WTC11 (cell line): ENCODE measurements at regions not wholly inside any gene's neighbourhood (a gene's known extent, or its start where the extent isn't known, plus 50 kb on each side); places are given as distances from the start of the nearest gene placed in this dataset.

Experiments used
- ATAC-seq: fragments of 200-7000 bp; cut with Tn5 transposase; 2 replicates; pipeline ENCODE4 v1.10.0; 2021; ENCODE audit warnings: mild to moderate bottlenecking, moderate library complexity
- CTCF ChIA-PET: fragments of 300-600 bp; sonication (Branson Sonifier 250); formaldehyde crosslinking; loops from one replicate; lab custom pipeline; 2021; ENCODE audit warnings: antibody characterized with exemption; lab: Charles Lee
- POLR2A ChIA-PET: fragments of 350-600 bp; sonication (Branson Sonifier 250); formaldehyde crosslinking; loops from one replicate; lab custom pipeline; 2021; ENCODE audit warnings: antibody characterized with exemption; lab: Charles Lee
- DNase-seq: peaks from one replicate; pipeline ENCODE4 v3.0.0; 2021; ENCODE audit warnings: low spot score
- H3K27ac Mint-ChIP-seq: 2 replicates; pipeline ENCODE4 v1.8.0; 2021; ENCODE audit warnings: mixed read lengths
- H3K27me3 Mint-ChIP-seq: 2 replicates; pipeline ENCODE4 v1.8.0; 2021; ENCODE audit warnings: low read depth, mild to moderate bottlenecking, moderate library complexity, mixed read lengths
- H3K36me3 Mint-ChIP-seq: 2 replicates; pipeline ENCODE4 v1.8.0; 2021; ENCODE audit warnings: mixed read lengths
- H3K4me1 Mint-ChIP-seq: 2 replicates; pipeline ENCODE4 v1.8.0; 2022; ENCODE audit warnings: mixed read lengths
- H3K4me3 Mint-ChIP-seq: 2 replicates; pipeline ENCODE4 v1.8.0; 2021; ENCODE audit warnings: mild to moderate bottlenecking, moderate library complexity, mixed read lengths
- H3K9me3 Mint-ChIP-seq: 2 replicates; pipeline ENCODE4 v1.8.0; 2021; ENCODE audit warnings: mixed read lengths
- ATF1 ChIP-seq: sonication (generic); formaldehyde crosslinking; IDR thresholded peaks from 2 replicates; pipeline ENCODE4 v1.8.1; 2023; ENCODE audit warnings: mild to moderate bottlenecking, moderate library complexity, missing genetic modification reagents
- CREM ChIP-seq: sonication (generic); formaldehyde crosslinking; IDR thresholded peaks from 2 replicates; pipeline ENCODE4 v1.8.1; 2022; ENCODE audit warnings: mild to moderate bottlenecking, missing genetic modification reagents, moderate library complexity
- EMX1 ChIP-seq: fragments of 250-450 bp; sonication (Bioruptor Pico); IDR thresholded peaks from 2 replicates; pipeline ENCODE4 v1.8.0; 2021; ENCODE audit warnings: mild to moderate bottlenecking
- ESRRA ChIP-seq: sonication (generic); formaldehyde crosslinking; IDR thresholded peaks from 2 replicates; pipeline ENCODE4 v1.8.1; 2022; ENCODE audit warnings: mild to moderate bottlenecking, missing genetic modification reagents, borderline replicate concordance
- MXD4 ChIP-seq: fragments of 250-450 bp; sonication (Bioruptor Pico); IDR thresholded peaks from 2 replicates; pipeline ENCODE4 v1.8.0; 2021; ENCODE audit warnings: mild to moderate bottlenecking, moderate library complexity, borderline replicate concordance
- NFYB ChIP-seq: sonication (generic); formaldehyde crosslinking; conservative IDR thresholded peaks from 2 replicates; pipeline ENCODE4 v1.8.0; 2022; ENCODE audit warnings: low read depth, missing genetic modification reagents
- OVOL2 ChIP-seq: fragments of 250-450 bp; sonication (Bioruptor Pico); IDR thresholded peaks from 2 replicates; pipeline ENCODE4 v1.9.0; 2021; ENCODE audit warnings: mild to moderate bottlenecking, borderline replicate concordance
- PRRX2 ChIP-seq: fragments of 250-450 bp; sonication (Bioruptor Pico); IDR thresholded peaks from 2 replicates; pipeline ENCODE4 v1.8.0; 2021; ENCODE audit warnings: mild to moderate bottlenecking
- RORB ChIP-seq: fragments of 250-450 bp; sonication (Bioruptor Pico); IDR thresholded peaks from 2 replicates; pipeline ENCODE4 v1.9.0; 2021; ENCODE audit warnings: mild to moderate bottlenecking
- SMAD3 ChIP-seq: sonication (generic); formaldehyde crosslinking; IDR thresholded peaks from 2 replicates; pipeline ENCODE4 v1.8.0; 2022; ENCODE audit warnings: missing genetic modification reagents, mild to moderate bottlenecking, borderline replicate concordance
- ZNF232 ChIP-seq: sonication (generic); formaldehyde crosslinking; IDR thresholded peaks from 2 replicates; pipeline ENCODE4 v1.8.0; 2022; ENCODE audit warnings: mild to moderate bottlenecking, missing genetic modification reagents
- ZNF396 ChIP-seq: fragments of 250-450 bp; sonication (Bioruptor Pico); IDR thresholded peaks from 2 replicates; pipeline ENCODE4 v1.8.0; 2021; ENCODE audit warnings: mild to moderate bottlenecking, moderate library complexity, borderline replicate concordance
- TF ChIP-seq, protein P1 (sequence below): sonication (generic); formaldehyde crosslinking; IDR thresholded peaks from 2 replicates; pipeline ENCODE4 v1.8.1; 2023; ENCODE audit warnings: mild to moderate bottlenecking, moderate library complexity, missing genetic modification reagents
- TF ChIP-seq, protein P2 (sequence below): fragments of 250-450 bp; sonication (Bioruptor Pico); IDR thresholded peaks from 2 replicates; pipeline ENCODE4 v1.9.0; 2021; ENCODE audit warnings: mild to moderate bottlenecking
- TF ChIP-seq, protein P3 (sequence below): fragments of 250-450 bp; sonication (Bioruptor Pico); conservative IDR thresholded peaks from 2 replicates; pipeline ENCODE4 v1.9.0; 2021; ENCODE audit warnings: mild to moderate bottlenecking
- TF ChIP-seq, protein P4 (sequence below): sonication (generic); formaldehyde crosslinking; IDR thresholded peaks from 2 replicates; pipeline ENCODE4 v1.8.0; 2022; ENCODE audit warnings: mild to moderate bottlenecking, missing genetic modification reagents
- TF ChIP-seq, protein P5 (sequence below): sonication (generic); formaldehyde crosslinking; IDR thresholded peaks from 2 replicates; pipeline ENCODE4 v1.8.1; 2023; ENCODE audit warnings: mild to moderate bottlenecking, missing genetic modification reagents, moderate library complexity
- TF ChIP-seq, protein P6 (sequence below): sonication (generic); formaldehyde crosslinking; IDR thresholded peaks from 2 replicates; pipeline ENCODE4 v1.8.0; 2022; ENCODE audit warnings: mild to moderate bottlenecking, missing genetic modification reagents
- TF ChIP-seq, protein P7 (sequence below): sonication (generic); formaldehyde crosslinking; conservative IDR thresholded peaks from 2 replicates; pipeline ENCODE4 v1.8.1; 2022; ENCODE audit warnings: mild to moderate bottlenecking, missing genetic modification reagents
- TF ChIP-seq, protein P8 (sequence below): sonication (generic); formaldehyde crosslinking; IDR thresholded peaks from 2 replicates; pipeline ENCODE4 v1.8.1; 2023; ENCODE audit warnings: mild to moderate bottlenecking, missing genetic modification reagents

DNA sequence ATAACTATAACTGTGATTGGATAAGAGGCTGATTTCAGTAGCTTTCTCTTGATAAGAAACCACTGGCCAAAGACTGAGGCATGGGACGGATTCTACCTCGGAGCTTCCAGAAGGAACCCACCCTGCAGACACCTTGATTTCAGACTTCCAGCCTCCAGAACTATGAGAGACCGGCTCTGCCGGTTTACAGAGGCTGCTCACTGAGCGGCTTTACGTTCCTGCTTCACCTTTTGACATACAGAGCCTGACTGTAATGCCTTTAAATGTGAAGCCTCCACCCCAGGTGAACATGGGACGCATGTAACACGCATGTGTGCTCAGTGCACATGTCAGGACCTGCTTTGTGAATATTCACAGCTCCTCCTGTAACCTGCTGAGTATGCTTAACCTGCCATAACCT is 361.5 kb downstream of the CTTN start (continued):
- TF ChIP-seq, protein P1, sequence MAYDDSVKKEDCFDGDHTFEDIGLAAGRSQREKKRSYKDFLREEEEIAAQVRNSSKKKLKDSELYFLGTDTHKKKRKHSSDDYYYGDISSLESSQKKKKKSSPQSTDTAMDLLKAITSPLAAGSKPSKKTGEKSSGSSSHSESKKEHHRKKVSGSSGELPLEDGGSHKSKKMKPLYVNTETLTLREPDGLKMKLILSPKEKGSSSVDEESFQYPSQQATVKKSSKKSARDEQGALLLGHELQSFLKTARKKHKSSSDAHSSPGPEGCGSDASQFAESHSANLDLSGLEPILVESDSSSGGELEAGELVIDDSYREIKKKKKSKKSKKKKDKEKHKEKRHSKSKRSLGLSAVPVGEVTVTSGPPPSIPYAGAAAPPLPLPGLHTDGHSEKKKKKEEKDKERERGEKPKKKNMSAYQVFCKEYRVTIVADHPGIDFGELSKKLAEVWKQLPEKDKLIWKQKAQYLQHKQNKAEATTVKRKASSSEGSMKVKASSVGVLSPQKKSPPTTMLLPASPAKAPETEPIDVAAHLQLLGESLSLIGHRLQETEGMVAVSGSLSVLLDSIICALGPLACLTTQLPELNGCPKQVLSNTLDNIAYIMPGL (CRISPR knock-in tag) = no peak
- TF ChIP-seq, protein P2, sequence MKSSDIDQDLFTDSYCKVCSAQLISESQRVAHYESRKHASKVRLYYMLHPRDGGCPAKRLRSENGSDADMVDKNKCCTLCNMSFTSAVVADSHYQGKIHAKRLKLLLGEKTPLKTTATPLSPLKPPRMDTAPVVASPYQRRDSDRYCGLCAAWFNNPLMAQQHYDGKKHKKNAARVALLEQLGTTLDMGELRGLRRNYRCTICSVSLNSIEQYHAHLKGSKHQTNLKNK (CRISPR knock-in tag) = no peak
- TF ChIP-seq SMAD3 (no peak), ESRRA (CRISPR knock-in tag) (no peak), NFYB (CRISPR knock-in tag) (no peak), PRRX2 (no peak), ZNF232 (CRISPR knock-in tag) (no peak), ATF1 (CRISPR knock-in tag) (no peak)

DNA sequence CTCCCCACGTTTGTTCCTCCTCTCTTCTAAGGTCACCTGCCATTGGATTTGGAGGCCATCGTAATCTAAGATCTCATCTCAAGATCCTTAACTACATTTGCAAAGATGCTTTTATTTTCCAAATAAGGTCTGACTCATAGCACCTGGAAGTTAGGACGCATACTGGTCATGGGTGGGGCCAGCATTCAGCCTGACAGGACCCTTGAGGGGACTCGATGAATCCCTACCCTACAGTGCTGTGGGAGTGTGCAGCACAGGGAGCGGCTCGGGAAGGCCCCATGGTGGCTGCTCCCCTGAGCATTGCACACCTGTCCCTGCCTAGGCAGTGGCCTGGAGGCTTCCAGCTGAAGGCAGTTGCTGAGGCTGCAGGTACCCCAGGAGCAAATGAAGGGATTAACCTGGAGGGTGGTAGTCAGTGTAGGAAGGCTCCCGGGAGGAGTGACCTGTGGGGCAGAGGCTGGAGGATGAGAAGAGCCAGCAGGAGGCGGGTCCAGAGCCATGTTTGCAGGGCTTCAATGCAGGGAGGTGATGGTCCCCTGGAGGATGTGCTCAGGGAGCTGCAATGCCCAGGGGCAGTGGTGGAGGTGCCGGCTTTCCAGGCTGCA is 362.2 kb downstream of the CTTN start:
- POLR2A ChIA-PET = no interaction called here
- peaks cover 24% of the 10 kb centered on the region for H3K4me1 Mint-ChIP-seq
- peaks cover 6% of the 10 kb centered on the region for H3K36me3 Mint-ChIP-seq
- no peaks in the 10 kb centered on the region for H3K27me3 Mint-ChIP-seq
- ATAC-seq (no peak), DNase-seq (no peak)
- H3K9me3 Mint-ChIP-seq = peaks cover 11% of the 10 kb centered on the region
- H3K27ac Mint-ChIP-seq = no peak overlapping the region
- CTCF ChIA-PET = no interaction called here
- H3K4me3 Mint-ChIP-seq = no peak overlapping the region
- TF ChIP-seq, protein P3, sequence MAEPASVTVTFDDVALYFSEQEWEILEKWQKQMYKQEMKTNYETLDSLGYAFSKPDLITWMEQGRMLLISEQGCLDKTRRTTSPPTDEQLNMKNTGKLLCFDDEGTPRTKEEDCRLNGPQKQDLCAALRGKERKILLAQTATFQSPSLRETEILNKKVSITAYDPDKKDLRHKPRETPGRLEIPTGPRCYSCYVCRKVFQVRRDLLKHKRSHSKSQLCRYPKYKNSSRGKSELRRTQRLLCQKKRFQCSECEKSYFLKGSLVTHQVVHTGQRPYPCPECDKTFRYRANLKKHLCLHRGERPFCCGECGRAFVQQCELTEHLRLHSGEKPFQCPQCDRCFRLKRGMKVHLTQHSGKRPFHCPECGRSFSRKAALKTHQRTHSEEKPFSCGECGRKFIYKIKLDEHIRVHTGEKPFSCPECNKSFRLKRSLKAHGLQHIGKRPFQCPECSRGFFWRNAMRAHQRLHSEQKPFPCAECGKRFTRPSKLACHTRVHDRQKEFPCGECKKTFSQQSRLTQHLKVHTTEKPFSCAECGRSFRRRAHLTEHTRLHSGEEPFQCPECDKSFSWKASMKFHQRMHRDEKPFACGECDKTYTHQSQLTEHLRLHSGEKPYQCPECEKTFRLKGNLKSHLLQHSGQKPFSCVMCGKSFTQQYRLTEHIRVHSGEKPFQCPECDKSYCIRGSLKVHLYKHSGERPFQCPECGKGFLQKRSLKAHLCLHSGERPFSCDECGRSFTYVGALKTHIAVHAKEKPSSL (CRISPR knock-in tag) = no peak
- TF ChIP-seq, protein P4, sequence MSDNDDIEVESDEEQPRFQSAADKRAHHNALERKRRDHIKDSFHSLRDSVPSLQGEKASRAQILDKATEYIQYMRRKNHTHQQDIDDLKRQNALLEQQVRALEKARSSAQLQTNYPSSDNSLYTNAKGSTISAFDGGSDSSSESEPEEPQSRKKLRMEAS = no peak
- no peak for TF ChIP-seq MXD4 (CRISPR knock-in tag)
- TF ChIP-seq, protein P5, sequence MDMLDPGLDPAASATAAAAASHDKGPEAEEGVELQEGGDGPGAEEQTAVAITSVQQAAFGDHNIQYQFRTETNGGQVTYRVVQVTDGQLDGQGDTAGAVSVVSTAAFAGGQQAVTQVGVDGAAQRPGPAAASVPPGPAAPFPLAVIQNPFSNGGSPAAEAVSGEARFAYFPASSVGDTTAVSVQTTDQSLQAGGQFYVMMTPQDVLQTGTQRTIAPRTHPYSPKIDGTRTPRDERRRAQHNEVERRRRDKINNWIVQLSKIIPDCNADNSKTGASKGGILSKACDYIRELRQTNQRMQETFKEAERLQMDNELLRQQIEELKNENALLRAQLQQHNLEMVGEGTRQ (CRISPR knock-in tag) = no peak
- TF ChIP-seq, protein P6, sequence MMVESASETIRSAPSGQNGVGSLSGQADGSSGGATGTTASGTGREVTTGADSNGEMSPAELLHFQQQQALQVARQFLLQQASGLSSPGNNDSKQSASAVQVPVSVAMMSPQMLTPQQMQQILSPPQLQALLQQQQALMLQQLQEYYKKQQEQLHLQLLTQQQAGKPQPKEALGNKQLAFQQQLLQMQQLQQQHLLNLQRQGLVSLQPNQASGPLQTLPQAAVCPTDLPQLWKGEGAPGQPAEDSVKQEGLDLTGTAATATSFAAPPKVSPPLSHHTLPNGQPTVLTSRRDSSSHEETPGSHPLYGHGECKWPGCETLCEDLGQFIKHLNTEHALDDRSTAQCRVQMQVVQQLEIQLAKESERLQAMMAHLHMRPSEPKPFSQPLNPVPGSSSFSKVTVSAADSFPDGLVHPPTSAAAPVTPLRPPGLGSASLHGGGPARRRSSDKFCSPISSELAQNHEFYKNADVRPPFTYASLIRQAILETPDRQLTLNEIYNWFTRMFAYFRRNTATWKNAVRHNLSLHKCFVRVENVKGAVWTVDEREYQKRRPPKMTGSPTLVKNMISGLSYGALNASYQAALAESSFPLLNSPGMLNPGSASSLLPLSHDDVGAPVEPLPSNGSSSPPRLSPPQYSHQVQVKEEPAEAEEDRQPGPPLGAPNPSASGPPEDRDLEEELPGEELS (CRISPR knock-in tag) = no peak
- no peak for TF ChIP-seq CREM (CRISPR knock-in tag)
- no peak for TF ChIP-seq OVOL2
- no peak for TF ChIP-seq ZNF396 (CRISPR knock-in tag)
- TF ChIP-seq RORB (CRISPR knock-in tag) = no peak
- TF ChIP-seq, protein P7, sequence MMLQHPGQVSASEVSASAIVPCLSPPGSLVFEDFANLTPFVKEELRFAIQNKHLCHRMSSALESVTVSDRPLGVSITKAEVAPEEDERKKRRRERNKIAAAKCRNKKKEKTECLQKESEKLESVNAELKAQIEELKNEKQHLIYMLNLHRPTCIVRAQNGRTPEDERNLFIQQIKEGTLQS (CRISPR knock-in tag) = no peak
- TF ChIP-seq, protein P8, sequence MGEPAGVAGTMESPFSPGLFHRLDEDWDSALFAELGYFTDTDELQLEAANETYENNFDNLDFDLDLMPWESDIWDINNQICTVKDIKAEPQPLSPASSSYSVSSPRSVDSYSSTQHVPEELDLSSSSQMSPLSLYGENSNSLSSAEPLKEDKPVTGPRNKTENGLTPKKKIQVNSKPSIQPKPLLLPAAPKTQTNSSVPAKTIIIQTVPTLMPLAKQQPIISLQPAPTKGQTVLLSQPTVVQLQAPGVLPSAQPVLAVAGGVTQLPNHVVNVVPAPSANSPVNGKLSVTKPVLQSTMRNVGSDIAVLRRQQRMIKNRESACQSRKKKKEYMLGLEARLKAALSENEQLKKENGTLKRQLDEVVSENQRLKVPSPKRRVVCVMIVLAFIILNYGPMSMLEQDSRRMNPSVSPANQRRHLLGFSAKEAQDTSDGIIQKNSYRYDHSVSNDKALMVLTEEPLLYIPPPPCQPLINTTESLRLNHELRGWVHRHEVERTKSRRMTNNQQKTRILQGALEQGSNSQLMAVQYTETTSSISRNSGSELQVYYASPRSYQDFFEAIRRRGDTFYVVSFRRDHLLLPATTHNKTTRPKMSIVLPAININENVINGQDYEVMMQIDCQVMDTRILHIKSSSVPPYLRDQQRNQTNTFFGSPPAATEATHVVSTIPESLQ (CRISPR knock-in tag) = no peak
- TF ChIP-seq EMX1 (CRISPR knock-in tag) = no peak
- TF ChIP-seq ESRRA (CRISPR knock-in tag) = no peak
